Astrocyte of the cerebellum (primary cell): ENCODE measurements at regions not wholly inside any gene's neighbourhood (a gene's known extent, or its start where the extent isn't known, plus 50 kb on each side); places are given as distances from the start of the nearest gene placed in this dataset.
A peak's percentile ranks its signal among the peaks of the same experiment; 100 is the strongest.
"Not testable (repeated sequence)": the region's sequence is repeated elsewhere in the genome, so short reads cannot be mapped to it uniquely, and the experiment has no call there.

Experiments used
- DNase-seq: peaks from one replicate; pipeline ENCODE4 v3.0.0-alpha.2; 2011; ENCODE audit warnings: low read depth
- H3K4me3 ChIP-seq: 2 replicates; pipeline ENCODE4 v1.5.1; 2011; ENCODE audit warnings: mild to moderate bottlenecking, low read depth, low read length, moderate library complexity
- CTCF ChIP-seq: IDR thresholded peaks from 2 replicates; pipeline ENCODE4 v1.5.1; 2012; ENCODE audit warnings: low read length, low read depth, moderate library complexity, mild to moderate bottlenecking; ENCODE audit errors: missing control alignments
- in situ Hi-C: cut with HindIII; loops from 2 replicates; pipeline ENCODE4 v1.10.0; 2017; ENCODE audit warnings: low sequenced_read_pairs

DNA sequence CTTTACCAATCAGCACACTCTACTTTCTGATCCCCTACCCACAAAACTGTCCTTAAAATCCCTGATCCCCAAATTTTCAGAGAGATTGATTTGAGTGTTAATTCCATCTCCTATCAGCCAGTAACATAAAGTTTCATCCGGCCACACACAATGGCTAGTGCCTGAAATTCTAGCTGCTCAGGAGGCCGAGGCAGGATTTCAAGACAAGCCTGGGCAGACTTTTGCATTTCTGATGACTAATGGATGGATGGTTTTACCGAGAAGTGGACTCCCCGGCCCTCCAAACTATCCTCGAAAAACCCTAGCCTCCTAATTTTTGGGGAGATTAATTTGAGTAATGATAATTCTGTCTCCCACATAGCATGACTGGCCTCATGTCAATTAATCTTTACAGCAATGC, 269.8 kb upstream of the POU1F1 start:
- in situ Hi-C loops, result no loop called here
- no peak for DNase-seq

GRCh38 chr3:87543408-87543807, 267.0 kb upstream of the POU1F1 start:
- DNase-seq, in situ Hi-C loops, H3K4me3 ChIP-seq: not testable (repeated sequence)

More for the DNA sequence above, 269.8 kb upstream of the POU1F1 start:
- H3K4me3 ChIP-seq, result no peak overlapping the region
- no peak for TF ChIP-seq CTCF

DNA sequence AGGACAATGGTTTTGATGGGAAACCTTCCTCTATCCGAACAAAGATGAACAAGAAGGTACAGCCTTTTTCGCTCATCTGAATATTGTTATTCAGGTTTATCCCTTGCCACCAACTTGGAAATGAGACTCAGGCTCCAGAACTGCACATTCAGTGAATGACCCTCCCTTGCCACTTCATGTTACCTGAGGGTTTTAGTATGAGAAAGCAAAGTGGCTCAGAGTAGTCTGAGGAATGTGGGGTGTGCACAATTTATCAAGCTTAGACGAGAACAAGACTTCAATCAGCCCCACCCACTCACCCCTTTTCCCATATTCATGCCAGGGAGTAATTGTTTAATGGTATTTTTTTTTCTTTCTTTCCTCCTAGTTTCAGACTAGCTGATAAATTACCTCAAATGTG, 265.3 kb upstream of the POU1F1 start:
- TF ChIP-seq CTCF, result no peak
- no peak for DNase-seq
- in situ Hi-C loops, result no loop called here
- no peak overlapping the region for H3K4me3 ChIP-seq

DNA sequence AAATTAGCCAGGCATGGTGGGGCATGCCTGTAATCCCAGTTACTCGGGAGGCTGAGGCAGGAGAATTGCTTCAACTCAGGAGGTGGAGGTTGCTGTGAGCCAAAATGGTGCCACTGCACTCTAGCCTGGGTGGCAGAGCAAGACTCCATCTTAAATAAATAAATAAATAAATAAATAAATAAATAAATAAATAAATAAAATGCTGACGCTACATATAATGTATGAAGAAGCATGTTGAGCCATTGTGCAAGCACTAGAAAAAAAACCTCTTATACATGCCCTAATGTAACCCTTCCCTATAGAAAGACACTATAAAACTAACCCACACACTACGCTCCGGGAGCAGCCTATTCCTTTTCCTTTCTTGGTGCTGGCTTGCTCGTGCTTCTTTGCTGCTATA, 262.3 kb upstream of the POU1F1 start:
- in situ Hi-C loops, DNase-seq, H3K4me3 ChIP-seq: not testable (repeated sequence)

DNA sequence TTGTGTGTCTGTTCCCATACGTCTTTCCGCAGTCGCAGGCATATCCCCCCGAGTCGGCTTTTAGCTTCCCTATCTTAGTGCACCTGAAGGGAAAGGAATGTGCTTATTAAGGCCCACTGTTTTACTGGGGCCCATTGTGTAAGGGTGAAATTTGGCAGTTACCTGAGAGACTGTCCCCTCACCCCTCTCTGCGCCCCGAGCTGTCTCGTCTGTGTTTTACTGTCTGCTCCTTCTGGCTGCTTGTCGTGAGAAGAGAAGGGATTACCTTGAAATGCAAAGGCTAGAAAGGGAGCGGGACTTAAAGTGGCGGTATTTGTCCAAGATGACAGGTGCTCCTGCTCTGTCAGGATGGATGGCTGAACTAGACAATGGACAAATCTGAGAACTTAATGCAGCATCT, 233.0 kb upstream of the POU1F1 start:
- H3K4me3 ChIP-seq, result no peak overlapping the region
- in situ Hi-C loops, result no loop called here
- DNase-seq, result no peak
- no peak for TF ChIP-seq CTCF

- H3K4me3 ChIP-seq, result no peak overlapping the region
- in situ Hi-C loops, result no loop called here
- no peak for DNase-seq
- no peak for TF ChIP-seq CTCF
Measured at GRCh38 chr3:87508921-87509320, 232.5 kb upstream of the POU1F1 start.

- no peak for DNase-seq
- H3K4me3 ChIP-seq, result no peak overlapping the region
- in situ Hi-C loops, result no loop called here
- no peak for TF ChIP-seq CTCF
Measured at GRCh38 chr3:87507753-87508152, 231.4 kb upstream of the POU1F1 start.

DNA sequence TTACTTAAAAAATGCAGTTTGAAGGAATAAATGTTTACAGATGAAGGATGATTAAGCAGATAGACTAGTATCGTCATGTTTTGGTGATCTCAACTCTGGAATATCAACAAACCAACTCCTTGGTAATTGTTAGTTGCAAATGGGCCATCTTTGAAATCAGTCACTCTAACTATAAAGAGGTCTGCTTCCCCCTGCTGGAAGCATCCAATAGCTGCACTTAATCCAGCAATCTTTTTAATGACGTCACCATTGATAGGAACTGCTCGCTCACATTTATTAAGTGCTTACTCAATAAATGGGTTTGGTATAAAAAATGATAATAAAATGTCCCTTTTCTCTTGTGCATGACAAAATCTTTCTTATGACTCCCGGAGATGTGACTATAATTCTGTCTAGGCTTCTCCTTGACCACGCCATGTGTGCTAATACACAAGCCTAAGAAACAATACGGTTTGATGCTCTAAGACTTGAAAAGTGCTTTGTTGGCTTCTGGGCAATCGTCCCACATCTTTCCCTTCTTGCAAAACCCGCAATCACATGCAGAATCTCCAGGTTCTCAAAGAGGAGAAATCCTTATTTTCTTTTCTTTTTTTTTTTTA, 227.6 kb upstream of the POU1F1 start:
- in situ Hi-C loops, result no loop called here
- no peak overlapping the region for H3K4me3 ChIP-seq
- DNase-seq, result peak; percentile 64
- TF ChIP-seq CTCF, result peak; percentile 79
